HL-60 (cell line): ENCODE measurements at regions not wholly inside any gene's neighbourhood (a gene's known extent, or its start where the extent isn't known, plus 50 kb on each side); places are given as distances from the start of the nearest gene placed in this dataset.

Source experiments
- DNase-seq, 2 experiments: peaks; one replicate each; pipeline ENCODE4 v3.0.0-alpha.2; 2010 to 2020; ENCODE audit warnings: low read depth in 1 of 2, low spot score in 1 of 2
- H3K27ac ChIP-seq: fragments of 250-450 bp; sonication (Bioruptor Pico); replicated peaks from 2 replicates; pipeline ENCODE4 v1.5.1; 2020; ENCODE audit warnings: mild to moderate bottlenecking, moderate library complexity
- H3K27me3 ChIP-seq: fragments of 250-450 bp; sonication (Bioruptor Pico); 2 replicates; pipeline ENCODE4 v1.5.1; 2021; ENCODE audit warnings: mild to moderate bottlenecking, moderate library complexity; ENCODE audit not compliant: insufficient read depth, poor library complexity, severe bottlenecking
- H3K4me3 ChIP-seq: replicated peaks from 2 replicates; pipeline ENCODE4 v1.5.1; 2011; ENCODE audit warnings: mild to moderate bottlenecking, control low read depth, low read length; ENCODE audit not compliant: insufficient read depth
- CTCF ChIP-seq: IDR thresholded peaks from one replicate; pipeline ENCODE4 v1.5.1; 2011; ENCODE audit warnings: low read length, control low read depth, inconsistent platforms; ENCODE audit not compliant: insufficient read depth
- GABPA ChIP-seq: IDR thresholded peaks from 2 replicates; pipeline ENCODE4 v1.6.1; 2012; ENCODE audit warnings: low read depth
- POLR2AphosphoS5 ChIP-seq: IDR thresholded peaks from 2 replicates; pipeline ENCODE4 v1.6.1; 2012; ENCODE audit warnings: low read depth
- SPI1 ChIP-seq: IDR thresholded peaks from 2 replicates; pipeline ENCODE4 v1.6.1; 2012; ENCODE audit warnings: low read depth, mild to moderate bottlenecking, borderline replicate concordance
- TF ChIP-seq, protein P1 (sequence below): IDR thresholded peaks from 2 replicates; pipeline ENCODE4 v1.6.1; 2012; ENCODE audit warnings: low read depth; ENCODE audit not compliant: insufficient replicate concordance

DNA sequence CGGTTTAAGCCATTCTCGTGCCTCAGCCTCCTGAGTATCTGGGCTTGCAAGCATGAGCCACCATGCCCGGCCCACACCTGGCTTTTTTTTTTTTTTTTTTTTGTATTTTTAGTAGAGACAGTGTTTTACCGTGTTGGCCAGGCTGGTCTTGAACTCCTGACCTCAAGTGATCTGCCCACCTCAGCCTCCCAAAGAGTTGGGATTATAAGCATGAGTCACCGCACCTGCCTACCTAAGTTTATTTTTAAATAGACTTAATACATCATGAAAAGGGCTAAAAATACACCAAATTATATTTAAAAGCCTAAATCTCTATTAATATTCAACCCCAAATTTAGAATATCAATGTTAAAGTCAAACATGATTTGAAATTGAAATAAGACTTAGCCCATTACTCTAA, 250.8 kb upstream of the MC4R start:
- no peak for DNase-seq
- no peak overlapping the region for H3K27ac ChIP-seq
- TF ChIP-seq SPI1 (no peak), GABPA (no peak), POLR2AphosphoS5 (no peak)
- H3K27me3 ChIP-seq = no peaks in the 10 kb centered on the region
- H3K4me3 ChIP-seq = no peak overlapping the region

DNA sequence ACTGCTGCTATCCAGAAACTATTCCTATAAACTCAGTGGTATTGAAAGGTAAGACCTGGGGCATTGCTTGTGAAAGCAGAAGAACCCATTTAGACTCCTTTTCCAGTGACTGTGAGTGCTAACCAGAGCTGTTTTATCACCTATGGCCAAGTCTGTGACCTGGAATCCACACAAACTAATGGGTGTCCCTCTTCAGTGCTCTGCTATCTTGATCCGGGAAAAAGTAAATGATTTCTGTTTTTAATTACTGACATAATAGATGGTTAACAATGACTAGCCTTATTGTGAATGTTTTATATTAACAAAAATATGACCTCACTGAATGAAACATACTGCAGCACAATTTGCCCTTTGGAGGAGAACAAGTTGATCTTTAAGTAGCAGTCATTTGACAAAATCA, 251.6 kb upstream of the MC4R start:
- H3K27ac ChIP-seq = no peak overlapping the region
- H3K4me3 ChIP-seq = no peak overlapping the region
- no peaks in the 10 kb centered on the region for H3K27me3 ChIP-seq
- TF ChIP-seq, protein P1, sequence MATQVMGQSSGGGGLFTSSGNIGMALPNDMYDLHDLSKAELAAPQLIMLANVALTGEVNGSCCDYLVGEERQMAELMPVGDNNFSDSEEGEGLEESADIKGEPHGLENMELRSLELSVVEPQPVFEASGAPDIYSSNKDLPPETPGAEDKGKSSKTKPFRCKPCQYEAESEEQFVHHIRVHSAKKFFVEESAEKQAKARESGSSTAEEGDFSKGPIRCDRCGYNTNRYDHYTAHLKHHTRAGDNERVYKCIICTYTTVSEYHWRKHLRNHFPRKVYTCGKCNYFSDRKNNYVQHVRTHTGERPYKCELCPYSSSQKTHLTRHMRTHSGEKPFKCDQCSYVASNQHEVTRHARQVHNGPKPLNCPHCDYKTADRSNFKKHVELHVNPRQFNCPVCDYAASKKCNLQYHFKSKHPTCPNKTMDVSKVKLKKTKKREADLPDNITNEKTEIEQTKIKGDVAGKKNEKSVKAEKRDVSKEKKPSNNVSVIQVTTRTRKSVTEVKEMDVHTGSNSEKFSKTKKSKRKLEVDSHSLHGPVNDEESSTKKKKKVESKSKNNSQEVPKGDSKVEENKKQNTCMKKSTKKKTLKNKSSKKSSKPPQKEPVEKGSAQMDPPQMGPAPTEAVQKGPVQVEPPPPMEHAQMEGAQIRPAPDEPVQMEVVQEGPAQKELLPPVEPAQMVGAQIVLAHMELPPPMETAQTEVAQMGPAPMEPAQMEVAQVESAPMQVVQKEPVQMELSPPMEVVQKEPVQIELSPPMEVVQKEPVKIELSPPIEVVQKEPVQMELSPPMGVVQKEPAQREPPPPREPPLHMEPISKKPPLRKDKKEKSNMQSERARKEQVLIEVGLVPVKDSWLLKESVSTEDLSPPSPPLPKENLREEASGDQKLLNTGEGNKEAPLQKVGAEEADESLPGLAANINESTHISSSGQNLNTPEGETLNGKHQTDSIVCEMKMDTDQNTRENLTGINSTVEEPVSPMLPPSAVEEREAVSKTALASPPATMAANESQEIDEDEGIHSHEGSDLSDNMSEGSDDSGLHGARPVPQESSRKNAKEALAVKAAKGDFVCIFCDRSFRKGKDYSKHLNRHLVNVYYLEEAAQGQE = no peak
- TF ChIP-seq SPI1 (no peak), GABPA (no peak), POLR2AphosphoS5 (no peak), CTCF (no peak)
- DNase-seq = no peak

DNA sequence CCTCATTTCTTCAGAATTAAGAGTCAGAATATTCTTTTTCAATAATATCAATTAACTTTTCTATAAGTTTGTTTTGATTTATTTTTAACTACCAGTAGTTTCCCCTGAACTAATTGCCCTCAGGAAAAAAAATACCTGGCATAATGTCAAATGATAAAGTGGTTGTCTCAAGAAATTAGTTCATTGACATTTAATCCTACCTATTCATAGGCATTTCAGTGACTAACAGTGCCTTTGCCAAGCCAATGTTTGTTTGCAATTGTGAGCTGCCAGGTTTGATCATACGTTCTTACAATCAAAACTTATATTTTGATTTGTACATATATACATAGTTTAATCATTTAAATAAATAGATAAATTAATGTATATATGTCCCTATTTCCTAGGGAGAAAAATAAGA, 267.3 kb upstream of the MC4R start:
- no peak for DNase-seq
- H3K27me3 ChIP-seq = no peaks in the 10 kb centered on the region
- TF ChIP-seq POLR2AphosphoS5 = no peak
- no peak for TF ChIP-seq GABPA
- TF ChIP-seq CTCF = no peak
- no peak for TF ChIP-seq SPI1
- TF ChIP-seq, protein P1 = no peak
- no peak overlapping the region for H3K4me3 ChIP-seq
- no peak overlapping the region for H3K27ac ChIP-seq

DNA sequence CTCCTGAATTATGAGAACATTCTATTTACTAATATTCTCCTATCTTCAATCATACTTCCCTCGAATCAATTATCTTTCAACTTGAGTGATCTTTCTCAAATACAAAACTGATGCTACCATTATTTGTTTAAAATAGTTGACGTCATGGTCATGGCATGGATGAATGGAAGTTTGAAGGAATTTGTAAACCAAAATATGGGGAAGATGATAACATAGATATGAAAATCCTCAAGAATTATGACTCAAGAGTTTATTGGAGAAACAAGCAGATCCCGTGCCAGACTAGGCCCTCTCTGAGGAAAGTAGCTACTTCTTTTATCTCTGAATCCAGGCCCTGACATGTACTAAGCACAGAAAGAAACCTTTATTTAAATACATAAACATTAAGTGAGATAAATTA, 270.4 kb upstream of the MC4R start:
- DNase-seq = no peak
- TF ChIP-seq POLR2AphosphoS5 (no peak), SPI1 (no peak), GABPA (no peak), CTCF (no peak)
- TF ChIP-seq, protein P1 = no peak
- no peaks in the 10 kb centered on the region for H3K27me3 ChIP-seq
- H3K4me3 ChIP-seq = no peak overlapping the region
- H3K27ac ChIP-seq = no peak overlapping the region
